NCI-H1417 treated with DMSO at 0.1 percent for 48 hours (cell line): ENCODE measurements at regions not wholly inside any gene's neighbourhood (a gene's known extent, or its start where the extent isn't known, plus 50 kb on each side); places are given as distances from the start of the nearest gene placed in this dataset.

Experiments
- DNase-seq: peaks from one replicate; lab custom pipeline; 2025; lab: John Stamatoyannopoulos, UW

- no peak for DNase-seq
These were observed 62.3 kb downstream of the UCHL1 start for GRCh38 chr4:41318839-41319530.

GRCh38 chr4:41319553-41319952, 62.8 kb downstream of the UCHL1 start:
- DNase-seq: no peak

GRCh38 chr4:41320278-41320677, 63.5 kb downstream of the UCHL1 start:
- DNase-seq: no peak

- no peak for DNase-seq
These were observed 64.1 kb downstream of the UCHL1 start for GRCh38 chr4:41320786-41321185.

- no peak for DNase-seq
These were observed 64.7 kb downstream of the UCHL1 start for GRCh38 chr4:41321216-41321945.

GRCh38 chr4:41322617-41323016, 65.9 kb downstream of the UCHL1 start:
- no peak for DNase-seq

- DNase-seq: no peak
These were observed 66.5 kb downstream of the UCHL1 start for GRCh38 chr4:41323179-41323578.

- no peak for DNase-seq
These were observed 67.0 kb downstream of the UCHL1 start for GRCh38 chr4:41323706-41324105.

GRCh38 chr4:41324861-41325260, 68.1 kb downstream of the UCHL1 start:
- DNase-seq: no peak

- no peak for DNase-seq
These were observed 69.2 kb downstream of the UCHL1 start for GRCh38 chr4:41325901-41326300.

GRCh38 chr4:41326776-41327175, 70.0 kb downstream of the UCHL1 start:
- no peak for DNase-seq

- no peak for DNase-seq
These were observed 71.0 kb downstream of the UCHL1 start for GRCh38 chr4:41327770-41328169.

GRCh38 chr4:41329361-41329760, 72.6 kb downstream of the UCHL1 start:
- no peak for DNase-seq

- no peak for DNase-seq
These were observed 74.5 kb downstream of the UCHL1 start for GRCh38 chr4:41331224-41331623.

GRCh38 chr4:41332510-41333054, 75.9 kb downstream of the UCHL1 start:
- DNase-seq: no peak

- DNase-seq: no peak
These were observed 77.5 kb downstream of the UCHL1 start for GRCh38 chr4:41334182-41334581.

GRCh38 chr4:41339812-41340809, 83.4 kb downstream of the UCHL1 start:
- DNase-seq: no peak

GRCh38 chr4:41346306-41347061, 89.8 kb downstream of the UCHL1 start:
- no peak for DNase-seq

- DNase-seq: no peak
These were observed 92.3 kb downstream of the UCHL1 start for GRCh38 chr4:41349021-41349420.

- DNase-seq: no peak
These were observed 102.1 kb downstream of the UCHL1 start for GRCh38 chr4:41358647-41359421.

GRCh38 chr4:41359422-41359775, 102.7 kb downstream of the UCHL1 start:
- DNase-seq: no peak
